ENCODE measurements at regions not wholly inside any gene's neighbourhood (a gene's known extent, or its start where the extent isn't known, plus 50 kb on each side); places are given as distances from the start of the nearest gene placed in this dataset.

GRCh38 chr22:48781391-48781790 is 1046.3 kb downstream of the BRD1 start:
- H3K36me3 ChIP-seq (ENCODE audit: control insufficient read depth, insufficient read depth, low read length), result no peaks in the 10 kb centered on the region
- no CpG with 5 or more reads among the region's 14 CpGs for WGBS, 2 experiments (ENCODE audit: extremely low coverage in 2 of 2, insufficient read length in 1 of 2)
- in situ Hi-C loops (cut with MboI; ENCODE audit: low sequenced_read_pairs) (no loop called here), dilution Hi-C loops (cut with HindIII; ENCODE audit: low sequenced_read_pairs, unreplicated experiment) (no loop called here), intact Hi-C loops (cut with micrococcal nuclease) (no loop called here)
- no peaks in the 10 kb centered on the region for H3K27me3 ChIP-seq (ENCODE audit: control insufficient read depth, insufficient read depth, low read length)
- H3K4me3 ChIP-seq (ENCODE audit: insufficient read depth, low read depth, low read length), result no peak overlapping the region
- CTCF ChIA-PET, result no interaction called here
- H3K23ac ChIP-seq (ENCODE audit: low read depth, low read length), result no peak overlapping the region
- H3K4ac ChIP-seq (ENCODE audit: low read depth, low read length), result no peak overlapping the region
- no peaks in the 10 kb centered on the region for H3K79me1 ChIP-seq (ENCODE audit: low read depth in 1 of 2, low read length in 2 of 2)
- H3K18ac ChIP-seq (ENCODE audit: low read depth, low read length), result no peak overlapping the region
- H3K9me1 ChIP-seq (ENCODE audit: insufficient read depth, low read length), result no peaks in the 10 kb centered on the region
- H4K5ac ChIP-seq (ENCODE audit: low read depth, low read length), result no peak overlapping the region
- TF ChIP-seq CEBPB (IDR thresholded peaks at IDR 0.05; ENCODE audit: low read depth, low read length) (no peak), MAZ (IDR thresholded peaks at IDR 0.05; ENCODE audit: borderline replicate concordance, low read depth, low read length) (no peak), CHD1 (IDR thresholded peaks at IDR 0.05; ENCODE audit: low read depth, low read length) (no peak), USF2 (IDR thresholded peaks at IDR 0.05; ENCODE audit: low read depth, low read length) (no peak), POLR2A (IDR thresholded peaks at IDR 0.05; ENCODE audit: low read depth, low read length) (no peak), RCOR1 (IDR thresholded peaks at IDR 0.05; ENCODE audit: insufficient replicate concordance, low read length) (no peak), CTCF (conservative IDR thresholded peaks at IDR 0.05; ENCODE audit: low read depth, low read length) (no peak), FOS (IDR thresholded peaks at IDR 0.05; ENCODE audit: low read depth, low read length) (no peak), NFE2L2 (IDR thresholded peaks at IDR 0.05; ENCODE audit: low read depth, low read length) (no peak), RAD21 (IDR thresholded peaks at IDR 0.05; ENCODE audit: low read length) (no peak), SMC3 (IDR thresholded peaks at IDR 0.05; ENCODE audit: low read depth, low read length) (no peak), BHLHE40 (IDR thresholded peaks at IDR 0.05; ENCODE audit: low read depth, low read length) (no peak), ELK1 (IDR thresholded peaks at IDR 0.05; ENCODE audit: borderline replicate concordance, low read depth, low read length) (no peak), MAFK (IDR thresholded peaks at IDR 0.05; ENCODE audit: low read depth, low read length) (no peak)
- no peak for ATAC-seq (ENCODE audit: low read depth)
- no peak for DNase-seq
- H3K9ac ChIP-seq (ENCODE audit: low read depth, low read length), result no peak overlapping the region
- H2BK120ac ChIP-seq (ENCODE audit: low read depth, low read length), result no peak overlapping the region
- no peak overlapping the region for H3K14ac ChIP-seq (replicated peaks; ENCODE audit: low read depth, low read length)
- no peak overlapping the region for H2BK15ac ChIP-seq (ENCODE audit: low read depth, low read length)
- no peaks in the 10 kb centered on the region for H4K20me1 ChIP-seq (ENCODE audit: insufficient read depth, low read length)
- no peak overlapping the region for H4K91ac ChIP-seq (ENCODE audit: insufficient read depth, low read depth, low read length)
- no peak overlapping the region for H3K56ac ChIP-seq (ENCODE audit: extremely low read depth, insufficient read depth, low read length)
- POLR2A ChIA-PET (ENCODE audit: unreplicated experiment), result no interaction called here
- H2AK9ac ChIP-seq (replicated peaks; ENCODE audit: low read depth, low read length, poor library complexity), result no peak overlapping the region
- no peak overlapping the region for H3K27ac ChIP-seq (ENCODE audit: insufficient read depth, low read length)
- no peak overlapping the region for H2AK5ac ChIP-seq (ENCODE audit: low read depth, low read length)
- BruUV-seq (replicated peaks), result no TSS peak
- H2BK20ac ChIP-seq (ENCODE audit: low read depth, low read length), result no peak overlapping the region
- H4K8ac ChIP-seq (ENCODE audit: low read depth in 2 of 2, low read length in 2 of 2), result no peak overlapping the region
- H2BK5ac ChIP-seq (ENCODE audit: low read depth, low read length, poor library complexity, severe bottlenecking), result no peak overlapping the region
- no peak overlapping the region for H3K4me2 ChIP-seq (ENCODE audit: low read depth, low read length)
- H3K9me3 ChIP-seq (ENCODE audit: control insufficient read depth, insufficient read depth, low read length), result peaks cover 67% of the 10 kb centered on the region
- H3K4me1 ChIP-seq (ENCODE audit: control insufficient read depth, insufficient read depth, low read length), result no peaks in the 10 kb centered on the region
- no peak overlapping the region for H2AFZ ChIP-seq (replicated peaks; ENCODE audit: low read length, poor library complexity)

Measured in IMR-90 (cell line).